ENCODE measurements at regions not wholly inside any gene's neighbourhood (a gene's known extent, or its start where the extent isn't known, plus 50 kb on each side); places are given as distances from the start of the nearest gene placed in this dataset.

DNA sequence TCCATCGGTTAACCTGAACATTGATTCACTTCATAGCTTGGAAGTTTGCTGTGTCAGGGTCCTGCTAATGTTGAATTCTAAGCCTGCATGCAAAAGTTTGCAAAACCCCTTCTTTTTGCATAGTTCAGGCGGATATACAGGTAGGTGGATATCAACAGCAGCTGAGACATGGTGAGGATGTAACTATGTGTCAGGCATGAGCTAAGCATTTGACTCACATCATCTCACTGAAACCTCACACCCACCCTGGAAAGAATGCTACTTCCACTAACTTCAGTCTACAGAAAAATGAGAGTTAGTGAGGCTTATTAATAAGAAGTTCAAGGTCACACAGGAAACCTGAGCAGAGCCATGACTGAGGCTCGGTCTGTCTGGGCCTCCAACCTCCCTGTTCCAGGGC lies 276.9 kb downstream of the BMP7 start:
- Mint-ChIP-seq H3K27me3 (ENCODE audit: low read depth) (peaks cover 21% of the 10 kb centered on the region), H3K36me3 (ENCODE audit: insufficient read depth in 1 of 3, low read depth in 3 of 3) (peaks cover 0 to 4% (median 0%) of the 10 kb centered on the region in 3 experiments; a peak in 1 of 7 replicates), H3K9me3 (peaks cover 6 to 10% of the 10 kb centered on the region in 2 experiments; a peak in 4 of 5 replicates), H3K27ac (no peak overlapping the region), H3K4me3 (no peak overlapping the region), H3K4me1 (peaks cover 0 to 7% of the 10 kb centered on the region in 2 experiments; a peak in 3 of 4 replicates)
- Histone ChIP-seq H2BK5ac (ENCODE audit: insufficient read length, low read length) (no peak overlapping the region), H3K4ac (ENCODE audit: low read depth, low read length) (no peak overlapping the region), H4K20me1 (ENCODE audit: control insufficient read depth, insufficient read depth, insufficient read length) (no peaks in the 10 kb centered on the region), H2BK120ac (ENCODE audit: low read depth, low read length, poor library complexity, severe bottlenecking) (no peak overlapping the region), H3T11ph (ENCODE audit: low read length) (no peak overlapping the region), H3K56ac (ENCODE audit: insufficient read length, low read depth, low read length) (no peak overlapping the region), H3K4me2 (ENCODE audit: insufficient read depth, insufficient read length, low read length) (no peak overlapping the region), H3K27ac (ENCODE audit: insufficient read length, low read depth, low read length) (no peak overlapping the region), H3K23ac (ENCODE audit: insufficient read length, low read depth, low read length) (no peak overlapping the region), H3K9me3 (ENCODE audit: control insufficient read depth, low read depth, low read length) (no peaks in the 10 kb centered on the region), H2BK15ac (ENCODE audit: low read depth, low read length) (no peak overlapping the region), H2BK20ac (ENCODE audit: low read depth, low read length, poor library complexity, severe bottlenecking) (no peak overlapping the region), H2BK12ac (ENCODE audit: insufficient read length, low read depth, low read length) (no peak overlapping the region), H2AK5ac (ENCODE audit: insufficient read length, low read length) (no peak overlapping the region), H3K79me1 (ENCODE audit: insufficient read depth, low read depth, low read length, poor library complexity, severe bottlenecking) (no peaks in the 10 kb centered on the region), H4K8ac (replicated peaks; ENCODE audit: insufficient read length, low read depth, low read length) (no peak overlapping the region), H3K18ac (ENCODE audit: insufficient read length, low read depth, low read length) (no peak overlapping the region), H3K79me2 (ENCODE audit: insufficient read depth, low read length) (no peaks in the 10 kb centered on the region), H3K9ac (ENCODE audit: extremely low read depth, insufficient read length, low read length) (no peak overlapping the region), H3K27me3 (ENCODE audit: insufficient read depth, low read length) (no peaks in the 10 kb centered on the region), H4K5ac (ENCODE audit: insufficient read length, low read depth, low read length) (no peak overlapping the region), H3K14ac (ENCODE audit: insufficient read depth, low read length) (no peak overlapping the region), H4K91ac (ENCODE audit: insufficient read length, low read depth, low read length) (no peak overlapping the region), H3K23me2 (ENCODE audit: insufficient read length, low read depth, low read length, poor library complexity, severe bottlenecking) (no peaks in the 10 kb centered on the region), H2AFZ (ENCODE audit: low read length) (no peak overlapping the region), H3K4me1 (ENCODE audit: insufficient read depth, low read length) (no peaks in the 10 kb centered on the region)
- DNase-seq, result no peak
- WGBS (ENCODE audit: extremely low coverage, insufficient read length, low lambda C conversion rate), result no CpG with 5 or more reads among the region's 3 CpGs
- TF ChIP-seq, protein P1, sequence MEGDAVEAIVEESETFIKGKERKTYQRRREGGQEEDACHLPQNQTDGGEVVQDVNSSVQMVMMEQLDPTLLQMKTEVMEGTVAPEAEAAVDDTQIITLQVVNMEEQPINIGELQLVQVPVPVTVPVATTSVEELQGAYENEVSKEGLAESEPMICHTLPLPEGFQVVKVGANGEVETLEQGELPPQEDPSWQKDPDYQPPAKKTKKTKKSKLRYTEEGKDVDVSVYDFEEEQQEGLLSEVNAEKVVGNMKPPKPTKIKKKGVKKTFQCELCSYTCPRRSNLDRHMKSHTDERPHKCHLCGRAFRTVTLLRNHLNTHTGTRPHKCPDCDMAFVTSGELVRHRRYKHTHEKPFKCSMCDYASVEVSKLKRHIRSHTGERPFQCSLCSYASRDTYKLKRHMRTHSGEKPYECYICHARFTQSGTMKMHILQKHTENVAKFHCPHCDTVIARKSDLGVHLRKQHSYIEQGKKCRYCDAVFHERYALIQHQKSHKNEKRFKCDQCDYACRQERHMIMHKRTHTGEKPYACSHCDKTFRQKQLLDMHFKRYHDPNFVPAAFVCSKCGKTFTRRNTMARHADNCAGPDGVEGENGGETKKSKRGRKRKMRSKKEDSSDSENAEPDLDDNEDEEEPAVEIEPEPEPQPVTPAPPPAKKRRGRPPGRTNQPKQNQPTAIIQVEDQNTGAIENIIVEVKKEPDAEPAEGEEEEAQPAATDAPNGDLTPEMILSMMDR (conservative IDR thresholded peaks at IDR 0.05), result no peak
